K562 (cell line): ENCODE measurements at regions not wholly inside any gene's neighbourhood (a gene's known extent, or its start where the extent isn't known, plus 50 kb on each side); places are given as distances from the start of the nearest gene placed in this dataset.

Experiments used
- ATAC-seq: fragments of 200-7000 bp; cut with Tn5 transposase; 3 replicates; pipeline ENCODE4 v1.9.1; 2020; ENCODE audit warnings: moderate library complexity
- BruUV-seq: library from RNA; stranded (reverse); fragments of 400-500 nt; replicated peaks from 2 replicates; lab custom pipeline; 2021; lab: Mats Ljungman, UMichigan
- CTCF ChIA-PET: fragments of 300-600 bp; formaldehyde crosslinking; extraction: SDS; loops from one replicate; lab custom pipeline; 2021; ENCODE audit warnings: low intra/inter-chr PET ratio; lab: Yijun Ruan, JAX
- POLR2A ChIA-PET: fragments of 300-600, 350-650 bp; sonication (Branson Sonifier 250); formaldehyde crosslinking; extraction: SDS; loops from one replicate; lab custom pipeline; 2021; ENCODE audit warnings: antibody characterized with exemption, inconsistent platforms; lab: Yijun Ruan, JAX
- DNase-seq, 4 experiments: peaks; one replicate each; pipeline versions ENCODE4 v3.0.0 to v3.0.0-alpha.2; 2011 to 2018; ENCODE audit warnings: low spot score in 3 of 4, mixed read lengths in 3 of 4; ENCODE audit errors: extremely low read depth in 1 of 4
- FAIRE-seq: peaks from 2 replicates; lab custom pipeline; 2011; peaks lifted over from hg19 to GRCh38; lab: Jason Lieb, UNC
- H2AFZ ChIP-seq: 2 replicates; pipeline ENCODE4 v1.6.0; 2011; ENCODE audit warnings: low read depth, low read length, control low read depth, inconsistent platforms
- H3K27ac ChIP-seq: fragments of 200-600 bp; 3 replicates; pipeline ENCODE4 v1.8.0; 2011; ENCODE audit warnings: low read depth, mild to moderate bottlenecking, control low read depth, inconsistent platforms, low read length, moderate library complexity, mixed read lengths; ENCODE audit errors: extremely low read depth
- H3K27me3 ChIP-seq, 2 experiments: fragments of 300-600 bp in 1 of 2; 2 replicates in 1 of 2; 3 replicates in 1 of 2; pipeline versions ENCODE4 v1.6.0 to v1.8.0; 2011; ENCODE audit warnings: inconsistent platforms in 2 of 2, low read length in 2 of 2, mild to moderate bottlenecking in 1 of 2, mixed read lengths in 1 of 2, moderate library complexity in 1 of 2; ENCODE audit not compliant: control insufficient read depth in 2 of 2, insufficient read depth in 2 of 2
- H3K36me3 ChIP-seq: fragments of 300-600 bp; 3 replicates; pipeline ENCODE4 v1.8.0; 2011; ENCODE audit warnings: mild to moderate bottlenecking, low read length, inconsistent platforms; ENCODE audit not compliant: control insufficient read depth, insufficient read depth
- H3K4me1 ChIP-seq, 2 experiments: fragments of 200-600 bp in 1 of 2; replicated peaks in 1 of 2; 2 replicates in 1 of 2; 3 replicates in 1 of 2; pipeline versions ENCODE4 v1.5.1 to v1.8.0; 2011; ENCODE audit warnings: inconsistent platforms in 2 of 2, low read length in 2 of 2, mild to moderate bottlenecking in 1 of 2, mixed read lengths in 1 of 2, moderate library complexity in 1 of 2; ENCODE audit not compliant: control insufficient read depth in 2 of 2, insufficient read depth in 2 of 2
- H3K4me2 ChIP-seq: 2 replicates; pipeline ENCODE4 v1.6.1; 2011; ENCODE audit warnings: low read length, control low read depth, inconsistent platforms, mixed read lengths; ENCODE audit not compliant: insufficient read depth
- H3K4me3 ChIP-seq: fragments of 200-600 bp; sonication (generic), shearing (Covaris generic); 2 replicates; pipeline ENCODE4 v1.5.1; 2016; ENCODE audit warnings: control low read depth, inconsistent platforms
- H3K79me2 ChIP-seq: fragments of 200-600 bp; 3 replicates; pipeline ENCODE4 v1.8.0; 2011; ENCODE audit warnings: low read length, inconsistent platforms; ENCODE audit not compliant: control insufficient read depth, insufficient read depth
- H3K9ac ChIP-seq, 2 experiments: 2 replicates each; pipeline versions ENCODE4 v1.6.0 to v1.6.1; 2011; ENCODE audit warnings: low read depth in 2 of 2, low read length in 2 of 2, control low read depth in 1 of 2, inconsistent platforms in 1 of 2, mild to moderate bottlenecking in 1 of 2, mixed read lengths in 1 of 2; ENCODE audit not compliant: insufficient read depth in 1 of 2
- H3K9me1 ChIP-seq: one replicate; pipeline ENCODE4 v1.6.0; 2011; ENCODE audit warnings: inconsistent platforms, mild to moderate bottlenecking, low read length, moderate library complexity; ENCODE audit not compliant: control insufficient read depth, insufficient read depth
- H3K9me3 ChIP-seq: replicated peaks from 2 replicates; pipeline ENCODE4 v1.5.1; 2011; ENCODE audit warnings: low read depth, low read length, inconsistent platforms; ENCODE audit not compliant: control insufficient read depth, insufficient read depth
- H4K20me1 ChIP-seq: replicated peaks from 2 replicates; pipeline ENCODE4 v1.6.1; 2011; ENCODE audit warnings: low read length, inconsistent platforms, mixed read lengths; ENCODE audit not compliant: control insufficient read depth, insufficient read depth
- CBFA2T3 ChIP-seq: fragments of 450-650 bp; IDR thresholded peaks from 2 replicates; pipeline ENCODE4 v1.6.1; 2017
- CCAR2 ChIP-seq: fragments of 200-400 bp; formaldehyde crosslinking; IDR thresholded peaks from 2 replicates; pipeline ENCODE4 v1.6.1; 2017; ENCODE audit warnings: mild to moderate bottlenecking, low read depth, low read length
- CREBBP ChIP-seq: IDR thresholded peaks from one replicate; pipeline ENCODE4 v1.6.1; 2012; ENCODE audit warnings: low read depth, mild to moderate bottlenecking, control low read depth, inconsistent platforms, low read length
- ESRRA ChIP-seq: fragments of 450-650 bp; IDR thresholded peaks from 2 replicates; pipeline ENCODE4 v1.6.1; 2014; ENCODE audit warnings: low read depth, mild to moderate bottlenecking, moderate library complexity, borderline replicate concordance
- JUND ChIP-seq, 2 experiments: IDR thresholded peaks; 2 replicates in 1 of 2; 3 replicates in 1 of 2; pipeline ENCODE4 v1.6.1; 2011; ENCODE audit warnings: borderline replicate concordance in 2 of 2, low read depth in 2 of 2, low read length in 2 of 2, improper control_type of control experiment in 1 of 2, missing biosample characterization in 1 of 2, missing genetic modification characterization in 1 of 2, missing genetic modification reagents in 1 of 2
- SRF ChIP-seq, 2 experiments: fragments of 250-450, 450-650 bp in 1 of 2; sonication (Bioruptor Pico) in 1 of 2; sonication (generic) in 1 of 2; formaldehyde crosslinking; IDR thresholded peaks; 2 replicates each; pipeline versions ENCODE4 v1.5.0 to v1.5.1; 2020 to 2022; ENCODE audit warnings: mild to moderate bottlenecking in 1 of 2, missing genetic modification reagents in 1 of 2
- TARDBP ChIP-seq: fragments of 450-650 bp; IDR thresholded peaks from 2 replicates; pipeline ENCODE4 v1.6.1; 2016
- ZNF395 ChIP-seq: fragments of 200-800 bp; sonication (Bioruptor generic); IDR thresholded peaks from 2 replicates; pipeline ENCODE4 v1.6.1; 2017; ENCODE audit warnings: missing genetic modification characterization, missing compliant biosample characterization
- WGBS: fragments of 100-300 bp; shearing (Covaris generic); methylation state at CpG from one replicate; pipeline ENCODE4 v1.1.6; 2016; ENCODE audit warnings: low coverage, mixed read lengths; ENCODE audit not compliant: insufficient coverage; ENCODE audit errors: missing lambda C conversion rate; 5-methylcytosine and 5-hydroxymethylcytosine counted together
- in situ Hi-C: fragments of 300-500 bp; cut with MboI; formaldehyde crosslinking; loops from 4 replicates; pipeline ENCODE4 v1.15.0; 2018; ENCODE audit warnings: inconsistent platforms, mixed read lengths
- intact Hi-C: fragments of 100-400 bp; cut with micrococcal nuclease; formaldehyde crosslinking; loops from 2 replicates; pipeline ENCODE4 v1.14.2; 2022
- TF ChIP-seq, protein P1 (sequence below): sonication (generic); formaldehyde crosslinking; IDR thresholded peaks from 2 replicates; pipeline ENCODE4 v1.8.0; 2022; ENCODE audit warnings: mild to moderate bottlenecking, missing genetic modification reagents
- TF ChIP-seq, protein P2 (sequence below): sonication (generic); formaldehyde crosslinking; IDR thresholded peaks from 2 replicates; pipeline ENCODE4 v1.8.0; 2022; ENCODE audit warnings: missing genetic modification reagents, mild to moderate bottlenecking, moderate library complexity, borderline replicate concordance
- TF ChIP-seq, protein P3 (sequence below): fragments of 450-650 bp; IDR thresholded peaks from 2 replicates; pipeline ENCODE4 v1.6.1; 2016; ENCODE audit warnings: low read depth

DNA sequence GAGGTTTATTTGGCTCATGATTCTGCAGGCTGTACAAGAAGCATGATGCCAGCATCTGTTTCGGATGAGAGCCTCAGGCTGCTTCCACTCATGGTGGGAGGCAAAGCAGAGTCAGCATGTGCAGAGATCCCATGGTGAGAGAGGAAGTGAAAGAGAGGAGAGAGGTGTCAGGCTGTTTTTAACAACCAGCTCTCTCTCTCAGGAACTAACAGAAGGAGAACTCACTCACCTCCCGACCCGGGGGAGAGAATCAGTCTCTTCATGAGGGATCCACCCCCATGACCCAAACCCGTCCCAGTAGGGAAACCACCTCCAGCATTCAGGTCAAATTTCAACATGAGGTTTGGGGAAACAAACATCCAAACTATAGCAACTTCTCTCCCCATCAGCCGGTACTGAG lies 187.7 kb downstream of the ENC1 start:
- no peak for FAIRE-seq
- H4K20me1 ChIP-seq, result no peaks in the 10 kb centered on the region
- CTCF ChIA-PET, result no interaction called here
- TF ChIP-seq TARDBP (no peak), JUND (IDR thresholded peaks at IDR 0.05; ENCODE audit: borderline replicate concordance, low read depth, low read length) (no peak), JUND (tag; IDR thresholded peaks at IDR 0.05; ENCODE audit: borderline replicate concordance, low read depth, low read length) (no peak), ZNF395 (CRISPR knock-in tag) (no peak), CCAR2 (no peak), CREBBP (no peak), SRF (CRISPR knock-in tag; IDR thresholded peaks at IDR 0.05) (no peak), CBFA2T3 (no peak), ESRRA (no peak)
- TF ChIP-seq, protein P1, sequence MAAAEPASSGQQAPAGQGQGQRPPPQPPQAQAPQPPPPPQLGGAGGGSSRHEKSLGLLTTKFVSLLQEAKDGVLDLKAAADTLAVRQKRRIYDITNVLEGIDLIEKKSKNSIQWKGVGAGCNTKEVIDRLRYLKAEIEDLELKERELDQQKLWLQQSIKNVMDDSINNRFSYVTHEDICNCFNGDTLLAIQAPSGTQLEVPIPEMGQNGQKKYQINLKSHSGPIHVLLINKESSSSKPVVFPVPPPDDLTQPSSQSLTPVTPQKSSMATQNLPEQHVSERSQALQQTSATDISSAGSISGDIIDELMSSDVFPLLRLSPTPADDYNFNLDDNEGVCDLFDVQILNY, result no peak
- TF ChIP-seq, protein P2, sequence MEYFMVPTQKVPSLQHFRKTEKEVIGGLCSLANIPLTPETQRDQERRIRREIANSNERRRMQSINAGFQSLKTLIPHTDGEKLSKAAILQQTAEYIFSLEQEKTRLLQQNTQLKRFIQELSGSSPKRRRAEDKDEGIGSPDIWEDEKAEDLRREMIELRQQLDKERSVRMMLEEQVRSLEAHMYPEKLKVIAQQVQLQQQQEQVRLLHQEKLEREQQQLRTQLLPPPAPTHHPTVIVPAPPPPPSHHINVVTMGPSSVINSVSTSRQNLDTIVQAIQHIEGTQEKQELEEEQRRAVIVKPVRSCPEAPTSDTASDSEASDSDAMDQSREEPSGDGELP (CRISPR knock-in tag), result no peak
- TF ChIP-seq, protein P3, sequence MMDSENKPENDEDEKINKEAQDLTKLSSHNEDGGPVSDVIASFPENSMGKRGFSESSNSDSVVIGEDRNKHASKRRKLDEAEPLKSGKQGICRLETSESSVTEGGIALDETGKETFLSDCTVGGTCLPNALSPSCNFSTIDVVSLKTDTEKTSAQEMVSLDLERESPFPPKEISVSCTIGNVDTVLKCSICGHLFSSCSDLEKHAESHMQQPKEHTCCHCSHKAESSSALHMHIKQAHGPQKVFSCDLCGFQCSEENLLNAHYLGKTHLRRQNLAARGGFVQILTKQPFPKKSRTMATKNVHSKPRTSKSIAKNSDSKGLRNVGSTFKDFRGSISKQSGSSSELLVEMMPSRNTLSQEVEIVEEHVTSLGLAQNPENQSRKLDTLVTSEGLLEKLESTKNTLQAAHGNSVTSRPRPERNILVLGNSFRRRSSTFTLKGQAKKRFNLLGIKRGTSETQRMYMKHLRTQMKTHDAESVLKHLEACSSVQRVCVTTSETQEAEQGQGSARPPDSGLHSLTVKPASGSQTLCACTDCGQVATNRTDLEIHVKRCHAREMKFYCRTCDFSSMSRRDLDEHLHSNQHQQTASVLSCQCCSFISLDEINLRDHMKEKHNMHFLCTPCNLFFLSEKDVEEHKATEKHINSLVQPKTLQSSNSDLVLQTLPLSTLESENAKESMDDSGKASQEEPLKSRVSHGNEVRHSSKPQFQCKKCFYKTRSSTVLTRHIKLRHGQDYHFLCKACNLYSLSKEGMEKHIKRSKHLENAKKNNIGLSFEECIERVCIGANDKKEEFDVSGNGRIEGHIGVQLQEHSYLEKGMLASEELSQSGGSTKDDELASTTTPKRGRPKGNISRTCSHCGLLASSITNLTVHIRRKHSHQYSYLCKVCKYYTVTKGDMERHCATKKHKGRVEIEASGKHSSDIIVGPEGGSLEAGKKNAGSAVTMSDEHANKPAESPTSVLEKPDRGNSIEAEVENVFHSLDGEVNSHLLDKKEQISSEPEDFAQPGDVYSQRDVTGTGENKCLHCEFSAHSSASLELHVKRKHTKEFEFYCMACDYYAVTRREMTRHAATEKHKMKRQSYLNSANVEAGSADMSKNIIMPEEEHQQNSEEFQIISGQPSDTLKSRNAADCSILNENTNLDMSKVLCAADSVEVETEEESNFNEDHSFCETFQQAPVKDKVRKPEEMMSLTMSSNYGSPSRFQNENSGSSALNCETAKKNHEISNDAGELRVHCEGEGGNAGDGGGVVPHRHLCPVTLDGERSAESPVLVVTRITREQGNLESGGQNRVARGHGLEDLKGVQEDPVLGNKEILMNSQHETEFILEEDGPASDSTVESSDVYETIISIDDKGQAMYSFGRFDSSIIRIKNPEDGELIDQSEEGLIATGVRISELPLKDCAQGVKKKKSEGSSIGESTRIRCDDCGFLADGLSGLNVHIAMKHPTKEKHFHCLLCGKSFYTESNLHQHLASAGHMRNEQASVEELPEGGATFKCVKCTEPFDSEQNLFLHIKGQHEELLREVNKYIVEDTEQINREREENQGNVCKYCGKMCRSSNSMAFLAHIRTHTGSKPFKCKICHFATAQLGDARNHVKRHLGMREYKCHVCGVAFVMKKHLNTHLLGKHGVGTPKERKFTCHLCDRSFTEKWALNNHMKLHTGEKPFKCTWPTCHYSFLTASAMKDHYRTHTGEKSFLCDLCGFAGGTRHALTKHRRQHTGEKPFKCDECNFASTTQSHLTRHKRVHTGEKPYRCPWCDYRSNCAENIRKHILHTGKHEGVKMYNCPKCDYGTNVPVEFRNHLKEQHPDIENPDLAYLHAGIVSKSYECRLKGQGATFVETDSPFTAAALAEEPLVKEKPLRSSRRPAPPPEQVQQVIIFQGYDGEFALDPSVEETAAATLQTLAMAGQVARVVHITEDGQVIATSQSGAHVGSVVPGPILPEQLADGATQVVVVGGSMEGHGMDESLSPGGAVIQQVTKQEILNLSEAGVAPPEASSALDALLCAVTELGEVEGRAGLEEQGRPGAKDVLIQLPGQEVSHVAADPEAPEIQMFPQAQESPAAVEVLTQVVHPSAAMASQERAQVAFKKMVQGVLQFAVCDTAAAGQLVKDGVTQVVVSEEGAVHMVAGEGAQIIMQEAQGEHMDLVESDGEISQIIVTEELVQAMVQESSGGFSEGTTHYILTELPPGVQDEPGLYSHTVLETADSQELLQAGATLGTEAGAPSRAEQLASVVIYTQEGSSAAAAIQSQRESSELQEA, result no peak

More for the DNA sequence above, 187.7 kb downstream of the ENC1 start:
- Histone ChIP-seq H3K79me2 (no peaks in the 10 kb centered on the region), H3K4me3 (no peak overlapping the region), H3K4me1 (no peaks in the 10 kb centered on the region), H3K9ac (no peak overlapping the region), H3K36me3 (no peaks in the 10 kb centered on the region), H2AFZ (no peak overlapping the region), H3K9me1 (no peaks in the 10 kb centered on the region), H3K27me3 (peaks cover 0 to 2% of the 10 kb centered on the region in 2 experiments; a peak in 1 of 5 replicates), H3K27ac (no peak overlapping the region), H3K9me3 (no peaks in the 10 kb centered on the region), H3K4me2 (no peak overlapping the region)
- intact Hi-C loops (no loop called here), in situ Hi-C loops (no loop called here)
- WGBS, result 4% methylated on average over 5 of the region's 5 CpGs
- POLR2A ChIA-PET, result interaction anchor here (1.0 kb wide), 1 partner anchor 30 kb away, joined by 3 read pairs; no protein-coding TSS in a partner anchor
- ATAC-seq (no peak), DNase-seq (no peak)
- BruUV-seq, result no TSS peak
